Right lobe of liver (tissue), 6 donors: ENCODE measurements at regions not wholly inside any gene's neighbourhood (a gene's known extent, or its start where the extent isn't known, plus 50 kb on each side); places are given as distances from the start of the nearest gene placed in this dataset.

Source experiments
- ATAC-seq, 4 donors: fragments of 200-7000 bp; cut with Tn5 transposase; one replicate each; pipeline ENCODE4 v1.9.1; 2020; ENCODE audit warnings: mild to moderate bottlenecking in 4 of 4, moderate library complexity in 4 of 4
- DNase-seq, 3 donors: peaks; one replicate each; pipeline ENCODE4 v3.0.0-alpha.2; 2020
- H3K27ac ChIP-seq, 3 donors: fragments of 200-600 bp; one replicate each; pipeline ENCODE4 v1.8.0; 2022
- H3K27me3 ChIP-seq, 2 donors: fragments of 200-600 bp; one replicate each; pipeline ENCODE4 v1.8.0; 2022
- H3K36me3 ChIP-seq, 4 donors: fragments of 200-600 bp; sonication (generic) in 1 of 4; one replicate each; pipeline versions ENCODE4 v1.5.1 to v1.8.0; 2017 to 2022; ENCODE audit warnings: control low read depth in 1 of 4
- H3K4me1 ChIP-seq, 4 donors: fragments of 200-600 bp; sonication (generic) in 1 of 4; one replicate each; pipeline versions ENCODE4 v1.5.1 to v1.8.0; 2017 to 2022; ENCODE audit warnings: control low read depth in 1 of 4
- H3K4me3 ChIP-seq, 3 donors: fragments of 200-600 bp; one replicate each; pipeline ENCODE4 v1.8.0; 2022
- H3K9me3 ChIP-seq, 4 donors: fragments of 200-600 bp; sonication (generic) in 1 of 4; one replicate each; pipeline versions ENCODE4 v1.5.1 to v1.8.0; 2017 to 2022; ENCODE audit warnings: control low read depth in 1 of 4
- CTCF ChIP-seq, 4 donors: fragments of 200-600 bp in 3 of 4; fragments of 450-650 bp in 1 of 4; IDR thresholded peaks; one replicate each; pipeline versions ENCODE4 v1.5.1 to v1.8.0; 2016 to 2022; ENCODE audit warnings: antibody characterized with exemption in 4 of 4, mild to moderate bottlenecking in 2 of 4
- POLR2A ChIP-seq: fragments of 450-650 bp; IDR thresholded peaks from one replicate; pipeline ENCODE4 v1.6.1; 2017; ENCODE audit warnings: antibody characterized with exemption, mild to moderate bottlenecking
- WGBS: methylation state at CpG from one replicate; pipeline ENCODE4 v1.1.6; 2018; ENCODE audit warnings: low coverage, low lambda C conversion rate; ENCODE audit not compliant: insufficient coverage; ENCODE audit errors: missing lambda C conversion rate; 5-methylcytosine and 5-hydroxymethylcytosine counted together
- intact Hi-C, 2 donors: fragments of 100-400 bp; cut with DNase I; formaldehyde crosslinking; loops; one replicate each; pipeline versions ENCODE4 v1.11.2 to v1.14.1; 2022
- donor health status: DM: no; HTN: yes; CAD: no.
- donor health status: DM: no; HTN: no; CAD: no.
- donor health status: DM: no; HTN: no; CAD: no.
- donor health status: DM: no; HTN: yes; CAD: no.
- donor health status: DM: no; HTN: yes; CAD: no.

GRCh38 chr6:45822246-45822812 is 193.3 kb downstream of the CLIC5 start:
- H3K9me3 ChIP-seq, result no peaks in the 10 kb centered on the region
- intact Hi-C loops, result no loop called here
- no peak for TF ChIP-seq POLR2A
- TF ChIP-seq CTCF (IDR thresholded peaks at IDR 0.05), result no peak

GRCh38 chr6:45818655-45819054 is 197.0 kb downstream of the CLIC5 start:
- no peak overlapping the region for H3K4me3 ChIP-seq

More at GRCh38 chr6:45822246-45822812, 193.3 kb downstream of the CLIC5 start:
- no peak for DNase-seq
- Histone ChIP-seq H3K4me1 (no peaks in the 10 kb centered on the region), H3K27ac (no peak overlapping the region), H3K4me3 (no peak overlapping the region), H3K27me3 (no peaks in the 10 kb centered on the region), H3K36me3 (no peaks in the 10 kb centered on the region)
- no peak for ATAC-seq
- 52% methylated on average over 5 of the region's 5 CpGs for WGBS

GRCh38 chr6:45816674-45817297 is 198.9 kb downstream of the CLIC5 start:
- 57% methylated on average over 11 of the region's 11 CpGs for WGBS
- no peak for TF ChIP-seq CTCF (IDR thresholded peaks at IDR 0.05)
- Histone ChIP-seq H3K27me3 (no peaks in the 10 kb centered on the region), H3K9me3 (no peaks in the 10 kb centered on the region), H3K36me3 (no peaks in the 10 kb centered on the region), H3K27ac (no peak overlapping the region), H3K4me3 (no peak overlapping the region), H3K4me1 (no peaks in the 10 kb centered on the region)
- intact Hi-C loops, result no loop called here
- no peak for ATAC-seq
- DNase-seq, result no peak

More at GRCh38 chr6:45818655-45819054, 197.0 kb downstream of the CLIC5 start:
- TF ChIP-seq POLR2A (no peak), CTCF (IDR thresholded peaks at IDR 0.05) (no peak)
- DNase-seq (no peak), ATAC-seq (no peak)
- no peaks in the 10 kb centered on the region for H3K4me1 ChIP-seq
- H3K9me3 ChIP-seq, result no peaks in the 10 kb centered on the region
- no peaks in the 10 kb centered on the region for H3K36me3 ChIP-seq
- intact Hi-C loops, result no loop called here
- H3K27me3 ChIP-seq, result no peaks in the 10 kb centered on the region
- H3K27ac ChIP-seq, result no peak overlapping the region
- WGBS, result 81% methylated on average over 4 of the region's 4 CpGs

GRCh38 chr6:45815466-45816125 is 200.1 kb downstream of the CLIC5 start:
- WGBS, result 78% methylated on average over 8 of the region's 13 CpGs
- Histone ChIP-seq H3K27me3 (no peaks in the 10 kb centered on the region), H3K4me1 (no peaks in the 10 kb centered on the region), H3K4me3 (no peak overlapping the region), H3K27ac (no peak overlapping the region), H3K36me3 (no peaks in the 10 kb centered on the region), H3K9me3 (no peaks in the 10 kb centered on the region)
- no peak for ATAC-seq
- TF ChIP-seq POLR2A (no peak), CTCF (IDR thresholded peaks at IDR 0.05) (no peak)
- DNase-seq, result no peak
- intact Hi-C loops, result no loop called here
